HG03103 (cell line): ENCODE measurements at regions not wholly inside any gene's neighbourhood (a gene's known extent, or its start where the extent isn't known, plus 50 kb on each side); places are given as distances from the start of the nearest gene placed in this dataset.
"Not testable (repeated sequence)": the region's sequence is repeated elsewhere in the genome, so short reads cannot be mapped to it uniquely, and the experiment has no call there.

Source experiments
- ATAC-seq: cut with Tn5 transposase; IDR thresholded peaks from one replicate; pipeline ENCODE4 v1.9.1; 2021; ENCODE audit warnings: low read depth; ENCODE audit not compliant: unreplicated experiment

DNA sequence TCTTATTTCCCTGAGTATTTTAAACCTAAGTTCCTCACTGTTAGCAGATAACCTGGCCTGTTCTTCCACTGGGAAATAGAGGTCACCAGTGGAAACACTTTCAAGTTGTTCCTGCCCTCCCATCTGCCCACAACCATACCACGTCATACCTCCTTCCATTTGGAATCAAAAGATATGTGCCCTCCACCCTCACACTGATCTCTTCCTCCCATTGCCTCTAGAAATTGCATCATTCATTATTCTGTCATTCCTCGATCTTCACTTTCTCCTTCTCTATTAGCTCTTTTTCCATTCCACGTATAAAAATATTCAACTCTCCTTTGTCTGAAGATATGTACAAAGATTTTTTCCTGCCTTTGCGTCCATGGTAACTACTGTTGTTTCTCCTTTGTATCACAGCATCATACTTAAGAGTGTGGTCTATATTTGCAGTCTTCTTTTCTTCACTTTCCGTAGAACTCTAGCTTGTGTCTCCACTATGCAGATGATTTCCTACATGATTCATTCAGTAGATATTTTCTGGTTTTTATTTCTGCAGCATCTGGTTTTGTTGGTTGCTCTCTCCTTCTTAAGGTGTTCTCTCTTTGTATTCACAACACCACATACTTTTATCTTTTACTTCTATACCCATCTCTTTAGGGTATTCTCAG lies 312.3 kb downstream of the REEP3 start:
- no peak for ATAC-seq

DNA sequence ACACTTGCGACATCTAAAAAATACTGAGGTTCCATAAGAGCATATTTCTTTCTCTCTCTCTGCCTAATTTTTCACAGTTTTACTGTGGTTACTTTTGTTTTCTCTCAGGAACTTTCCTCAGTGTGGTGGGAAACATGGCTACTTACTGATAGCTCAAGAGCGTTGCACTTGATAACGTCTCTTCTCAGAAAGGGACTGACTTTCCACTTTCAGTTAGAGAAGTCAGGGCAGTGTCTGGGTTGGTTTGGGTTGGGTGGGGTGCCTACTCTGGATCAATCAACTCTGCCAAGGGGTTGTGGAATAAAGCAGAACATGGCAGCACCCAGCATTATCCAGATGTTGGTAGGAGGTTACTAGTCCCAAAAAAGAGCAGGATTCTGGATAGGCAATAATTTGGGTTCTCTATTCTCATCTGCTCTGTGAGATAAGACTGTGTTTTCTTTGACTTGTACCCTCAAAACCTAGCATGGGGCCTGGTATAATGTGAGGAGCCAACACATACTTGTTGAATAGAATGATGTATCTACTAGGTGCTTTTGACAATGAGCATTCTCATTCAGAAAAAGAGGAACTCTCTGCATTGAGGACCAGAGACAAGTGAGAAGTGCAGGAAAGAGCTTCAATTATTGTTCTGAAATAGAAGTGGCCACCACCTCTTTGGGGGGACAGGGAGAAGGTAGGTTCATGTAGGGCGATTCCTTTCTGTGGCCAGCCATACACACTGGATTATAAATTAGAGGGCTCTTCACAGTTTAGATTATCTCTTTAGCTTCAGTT lies 315.7 kb downstream of the REEP3 start:
- ATAC-seq: no peak

DNA sequence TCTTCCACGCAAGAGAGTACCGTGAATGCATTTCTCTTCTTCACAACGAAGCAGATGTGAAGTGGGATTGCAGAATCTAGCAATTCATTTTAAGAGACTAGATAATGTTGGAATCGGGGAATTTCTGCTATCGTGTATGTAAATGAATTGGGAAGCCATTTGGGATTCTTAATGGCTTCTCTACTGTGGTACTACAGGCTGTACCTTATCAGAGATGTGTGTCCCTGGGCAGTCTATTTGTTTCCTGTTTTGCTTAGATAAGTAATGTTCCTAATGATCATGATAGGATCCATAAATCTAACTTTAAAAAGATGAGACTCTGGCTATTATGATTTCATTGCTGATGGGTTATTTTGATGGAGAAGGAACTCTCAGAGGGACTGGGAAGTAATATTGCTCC lies 320.6 kb downstream of the REEP3 start:
- no peak for ATAC-seq

DNA sequence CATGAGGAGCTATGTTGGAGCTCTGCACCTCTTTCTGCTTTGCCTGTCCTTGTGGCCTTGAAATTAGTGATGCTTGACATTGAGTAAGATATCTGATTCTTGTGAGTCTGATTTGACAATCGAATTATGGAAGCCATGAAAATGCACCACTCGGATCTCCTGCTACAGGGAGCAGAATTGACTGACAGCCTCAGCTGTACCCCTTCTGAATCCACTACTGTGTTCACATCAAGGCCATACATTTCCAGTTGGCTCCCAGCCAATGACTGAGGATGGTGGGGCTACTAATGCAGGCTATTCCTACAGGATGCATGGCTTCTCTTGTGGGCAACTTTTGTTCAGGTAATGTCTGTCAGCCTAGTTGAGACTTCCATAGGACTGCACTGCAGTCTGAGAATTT lies 321.9 kb downstream of the REEP3 start:
- ATAC-seq: no peak

GRCh38 chr10:63848871-63849270 lies 327.7 kb downstream of the REEP3 start:
- ATAC-seq: not testable (repeated sequence)

- ATAC-seq: no peak
These were observed 341.7 kb downstream of the REEP3 start for GRCh38 chr10:63862860-63863259.

GRCh38 chr10:63865210-63865609 lies 344.0 kb downstream of the REEP3 start:
- ATAC-seq: no peak

DNA sequence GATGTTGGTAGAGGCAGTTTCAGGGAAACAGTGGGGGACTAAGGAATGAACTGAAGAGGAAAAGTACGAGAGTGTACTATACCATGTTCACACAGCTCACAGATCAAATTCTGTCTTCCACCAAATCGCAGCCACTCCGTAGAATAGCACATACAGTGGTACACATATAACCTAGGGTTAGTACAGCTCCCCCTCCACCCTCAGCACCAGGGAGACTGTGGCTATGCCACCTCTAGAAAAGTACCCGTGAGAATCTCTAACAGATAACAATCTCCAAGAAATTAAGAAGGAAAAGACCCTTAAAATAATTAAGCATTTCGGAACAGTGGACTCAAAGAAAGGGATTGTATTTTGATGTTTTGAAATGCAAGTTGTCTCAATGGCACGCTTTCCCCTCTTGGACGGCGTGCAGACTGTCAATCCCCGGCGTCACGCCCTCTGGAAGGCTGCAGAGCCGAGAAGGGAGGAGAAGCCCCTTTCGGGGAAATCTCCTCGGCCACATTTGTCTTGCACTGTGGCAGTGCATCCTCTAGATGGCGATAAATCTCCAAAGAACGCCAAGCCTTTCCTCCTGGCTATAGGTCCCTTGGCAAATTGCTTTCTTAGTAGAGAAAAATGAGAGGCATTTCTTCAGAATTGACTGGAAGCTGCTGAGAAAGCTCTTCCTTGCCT lies 345.0 kb downstream of the REEP3 start:
- peak; percentile 91 for ATAC-seq

DNA sequence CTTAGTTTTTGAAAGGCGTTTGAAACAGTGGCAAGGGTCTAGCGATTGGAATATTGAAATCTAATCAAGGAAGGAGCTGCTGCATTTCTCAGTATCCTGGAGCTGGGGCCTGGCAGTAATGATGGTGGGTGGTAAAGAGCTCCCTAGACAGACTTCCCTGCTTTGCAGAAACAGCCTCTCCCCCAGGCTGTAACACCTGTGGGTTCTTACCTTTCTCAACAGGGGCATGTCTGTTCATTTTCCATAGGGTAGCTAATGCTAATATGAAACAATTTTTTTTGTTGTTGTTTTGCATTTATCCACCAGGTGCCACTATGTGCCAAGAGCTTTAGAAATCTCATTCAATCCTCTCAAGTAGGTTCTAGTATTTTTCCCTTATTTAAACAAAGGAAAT lies 345.5 kb downstream of the REEP3 start:
- ATAC-seq: peak; percentile 73

- no peak for ATAC-seq
These were observed 357.2 kb downstream of the REEP3 start for GRCh38 chr10:63878428-63878827.

GRCh38 chr10:63883861-63884260 lies 362.7 kb downstream of the REEP3 start:
- ATAC-seq: no peak

DNA sequence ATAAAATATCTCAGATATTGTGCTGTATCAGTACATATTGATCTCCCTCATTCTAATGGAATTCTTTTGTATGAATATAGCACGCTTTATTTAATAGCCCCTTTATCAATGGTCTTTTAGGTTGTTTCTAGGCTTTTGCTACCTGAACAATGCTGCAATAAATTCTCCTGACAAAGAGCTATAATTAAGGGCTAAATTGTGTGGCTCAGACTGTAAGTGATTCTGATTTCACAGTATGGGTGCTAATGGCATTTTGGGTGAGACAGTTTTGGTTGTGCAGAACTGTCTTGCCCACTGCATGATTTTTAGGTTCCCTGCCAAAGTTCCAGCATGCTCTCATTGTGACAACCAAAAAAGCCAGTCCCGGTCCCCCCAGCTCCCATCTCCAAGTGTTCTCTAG lies 363.2 kb downstream of the REEP3 start:
- no peak for ATAC-seq

DNA sequence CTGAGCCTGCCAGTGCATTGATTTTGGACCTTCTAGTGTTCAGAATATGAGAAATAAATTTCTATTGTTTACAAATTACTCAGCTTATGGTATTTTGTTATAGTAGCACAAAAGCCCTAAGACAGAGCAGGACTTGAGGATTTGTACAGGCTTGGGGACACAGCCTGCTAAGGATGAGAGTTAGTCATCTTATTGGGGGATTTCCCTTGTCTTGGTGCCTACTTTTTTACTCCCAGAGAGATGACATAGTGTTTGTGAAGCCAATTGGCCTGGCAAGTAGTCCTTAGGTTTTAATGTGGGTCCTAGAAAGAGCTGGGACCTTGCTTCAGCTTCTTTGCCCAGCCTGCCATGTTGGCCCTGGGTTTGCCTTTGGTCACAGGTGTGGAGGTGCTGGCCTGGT lies 364.0 kb downstream of the REEP3 start:
- ATAC-seq: no peak

DNA sequence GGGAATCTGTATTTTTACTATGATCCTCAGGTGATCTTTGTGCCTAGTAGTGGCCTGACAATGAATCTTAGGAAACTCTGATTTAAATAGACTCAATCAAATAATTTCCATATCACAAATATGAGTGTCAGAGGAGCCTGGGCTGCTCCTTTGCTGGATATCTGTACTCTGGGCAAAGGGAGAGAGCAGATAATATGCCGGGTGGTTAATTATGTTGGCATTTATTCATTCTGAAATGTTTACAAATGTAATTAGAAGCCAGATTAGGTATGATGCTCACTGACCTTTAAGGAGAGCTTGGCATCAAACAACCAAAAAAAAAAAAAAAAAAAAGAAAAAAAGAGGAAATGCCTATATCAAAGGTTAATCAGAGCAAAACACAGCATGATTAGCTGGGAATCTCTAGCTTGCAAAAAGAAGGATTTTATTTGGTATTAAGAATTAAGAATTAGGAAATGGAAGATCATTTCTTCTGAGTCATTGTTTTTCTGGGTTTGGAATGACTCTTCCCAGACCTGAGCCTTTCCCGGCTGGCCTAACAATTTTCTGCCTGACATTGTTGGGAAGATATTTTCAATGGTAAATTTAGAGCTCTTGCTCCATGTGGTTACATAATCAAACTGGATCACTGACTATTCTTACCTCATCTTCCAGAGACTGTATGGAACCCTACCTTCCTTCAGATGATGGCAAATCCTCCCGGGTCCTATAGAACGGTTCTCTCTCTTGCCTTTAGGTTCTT lies 365.3 kb downstream of the REEP3 start:
- ATAC-seq: no peak

DNA sequence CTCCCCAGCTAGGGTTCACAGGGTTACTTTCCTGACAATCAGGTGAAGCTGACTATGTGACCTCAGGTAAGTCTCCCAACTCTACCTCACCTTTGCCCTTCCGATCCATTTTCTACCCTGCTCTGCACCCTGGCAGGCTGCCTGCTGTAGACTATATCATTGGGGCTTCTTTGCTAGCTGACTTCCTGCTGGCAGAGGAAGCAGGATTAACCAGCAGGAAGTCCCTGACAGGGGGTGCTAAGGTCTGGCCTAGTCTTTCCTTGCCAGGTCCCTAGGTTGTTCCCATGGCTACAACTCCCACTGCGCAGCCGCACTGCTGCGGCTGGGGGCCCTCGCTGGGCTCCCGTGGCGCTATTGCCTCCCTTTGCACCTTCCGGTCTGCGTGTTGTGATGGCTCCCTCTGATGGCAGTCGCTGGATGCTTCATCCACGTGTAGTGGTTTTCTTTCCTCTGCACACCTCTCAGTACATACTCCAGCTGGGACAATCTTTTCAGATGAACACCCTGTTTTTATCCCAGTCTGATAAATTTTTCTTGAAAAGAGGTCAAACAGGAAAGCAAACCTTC lies 365.9 kb downstream of the REEP3 start:
- ATAC-seq: no peak

- no peak for ATAC-seq
These were observed 366.6 kb downstream of the REEP3 start for GRCh38 chr10:63887600-63888370.

DNA sequence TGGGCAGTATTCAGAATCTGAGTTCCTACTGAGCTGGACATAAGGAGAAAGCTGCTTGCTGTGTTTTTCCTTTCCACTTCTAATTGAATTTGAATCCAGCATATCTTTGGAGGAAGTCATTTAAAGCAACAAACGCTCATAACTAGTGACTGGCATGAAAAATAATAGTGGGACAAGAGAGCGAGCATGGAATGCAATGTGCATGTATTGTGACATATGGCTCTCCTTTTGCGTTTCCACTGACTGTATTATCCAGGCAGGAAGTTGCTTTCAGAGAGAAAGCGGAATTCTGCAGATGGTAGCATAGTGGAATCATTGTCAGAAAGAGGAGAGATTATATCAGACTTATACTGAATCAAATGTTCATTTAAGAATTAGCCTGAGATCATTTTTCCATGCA lies 368.6 kb downstream of the REEP3 start:
- no peak for ATAC-seq

- ATAC-seq: no peak
These were observed 375.8 kb downstream of the REEP3 start for GRCh38 chr10:63896992-63897391.

- no peak for ATAC-seq
These were observed 378.6 kb downstream of the REEP3 start for GRCh38 chr10:63899673-63900300.

DNA sequence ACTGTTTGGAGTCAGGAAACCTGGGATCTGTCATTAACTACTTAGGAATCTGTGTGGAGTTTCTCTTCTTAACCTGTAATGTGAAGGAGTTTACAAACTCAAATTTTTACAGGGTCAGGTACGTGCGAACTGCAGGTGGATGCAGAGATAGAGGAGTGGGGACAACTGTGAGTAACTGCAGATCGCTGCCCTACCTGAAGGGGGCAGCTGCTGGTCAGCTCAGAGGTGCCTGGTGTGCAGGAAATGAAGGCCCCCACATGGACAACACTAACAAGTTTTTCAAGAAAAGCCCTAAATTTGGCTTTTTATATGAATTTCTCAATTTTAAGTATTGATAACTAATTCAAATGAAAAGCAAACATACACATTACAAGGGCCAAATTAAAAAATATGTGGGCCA lies 380.0 kb downstream of the REEP3 start:
- peak; percentile 75 for ATAC-seq
